ENCODE measurements at regions not wholly inside any gene's neighbourhood (a gene's known extent, or its start where the extent isn't known, plus 50 kb on each side); places are given as distances from the start of the nearest gene placed in this dataset.
"Not testable (repeated sequence)": the region's sequence is repeated elsewhere in the genome, so short reads cannot be mapped to it uniquely, and the experiment has no call there.

GRCh38 chr12:92987362-92987761 lies 58.3 kb upstream of the EEA1 start:
- peak; percentile 71 for DNase-seq (ENCODE audit: low read depth)

- no peak for DNase-seq (ENCODE audit: low read depth)
Observed at GRCh38 chr12:92987846-92988621, 58.9 kb upstream of the EEA1 start.

GRCh38 chr12:92988622-92989130 lies 59.6 kb upstream of the EEA1 start:
- DNase-seq (ENCODE audit: low read depth): no peak

- no peak for DNase-seq (ENCODE audit: low read depth)
Observed at GRCh38 chr12:92989715-92990484, 60.8 kb upstream of the EEA1 start.

- no peak for DNase-seq (ENCODE audit: low read depth)
Observed at GRCh38 chr12:92991134-92991533, 62.0 kb upstream of the EEA1 start.

GRCh38 chr12:92992041-92992440 lies 62.9 kb upstream of the EEA1 start:
- DNase-seq (ENCODE audit: low read depth): peak; percentile 31

GRCh38 chr12:92993259-92993658 lies 64.2 kb upstream of the EEA1 start:
- no peak for DNase-seq (ENCODE audit: low read depth)

- DNase-seq (ENCODE audit: low read depth): no peak
Observed at GRCh38 chr12:92995258-92995903, 66.3 kb upstream of the EEA1 start.

GRCh38 chr12:93000026-93000425 lies 70.9 kb upstream of the EEA1 start:
- DNase-seq (ENCODE audit: low read depth): no peak

- no peak for DNase-seq (ENCODE audit: low read depth)
Observed at GRCh38 chr12:93001407-93001806, 72.3 kb upstream of the EEA1 start.

- peak; percentile 80 for DNase-seq (ENCODE audit: low read depth)
Observed at GRCh38 chr12:93002293-93003054, 73.4 kb upstream of the EEA1 start.

GRCh38 chr12:93003531-93004239 lies 74.6 kb upstream of the EEA1 start:
- DNase-seq (ENCODE audit: low read depth): no peak

GRCh38 chr12:93005928-93006392 lies 76.9 kb upstream of the EEA1 start:
- DNase-seq (ENCODE audit: low read depth): no peak

- DNase-seq (ENCODE audit: low read depth): no peak
Observed at GRCh38 chr12:93006471-93007208, 77.5 kb upstream of the EEA1 start.

GRCh38 chr12:93007544-93007943 lies 78.4 kb upstream of the EEA1 start:
- DNase-seq (ENCODE audit: low read depth): no peak

- DNase-seq (ENCODE audit: low read depth): no peak
Observed at GRCh38 chr12:93008044-93008778, 79.1 kb upstream of the EEA1 start.

- DNase-seq (ENCODE audit: low read depth): not testable (repeated sequence)
Observed at GRCh38 chr12:93008880-93009279, 79.8 kb upstream of the EEA1 start.

- no peak for DNase-seq (ENCODE audit: low read depth)
Observed at GRCh38 chr12:93009533-93009932, 80.4 kb upstream of the EEA1 start.

- no peak for DNase-seq (ENCODE audit: low read depth)
Observed at GRCh38 chr12:93010461-93010860, 81.4 kb upstream of the EEA1 start.
